HG02588 (cell line): ENCODE measurements at regions not wholly inside any gene's neighbourhood (a gene's known extent, or its start where the extent isn't known, plus 50 kb on each side); places are given as distances from the start of the nearest gene placed in this dataset.

Experiments used
- ATAC-seq: cut with Tn5 transposase; IDR thresholded peaks from one replicate; pipeline ENCODE4 v1.9.1; 2021; ENCODE audit warnings: mild to moderate bottlenecking, moderate library complexity; ENCODE audit not compliant: unreplicated experiment

- ATAC-seq = no peak
Measured at GRCh38 chr13:78239714-78240113, 321.1 kb upstream of the EDNRB start.

- ATAC-seq = no peak
Measured at GRCh38 chr13:78238911-78239310, 320.3 kb upstream of the EDNRB start.

DNA sequence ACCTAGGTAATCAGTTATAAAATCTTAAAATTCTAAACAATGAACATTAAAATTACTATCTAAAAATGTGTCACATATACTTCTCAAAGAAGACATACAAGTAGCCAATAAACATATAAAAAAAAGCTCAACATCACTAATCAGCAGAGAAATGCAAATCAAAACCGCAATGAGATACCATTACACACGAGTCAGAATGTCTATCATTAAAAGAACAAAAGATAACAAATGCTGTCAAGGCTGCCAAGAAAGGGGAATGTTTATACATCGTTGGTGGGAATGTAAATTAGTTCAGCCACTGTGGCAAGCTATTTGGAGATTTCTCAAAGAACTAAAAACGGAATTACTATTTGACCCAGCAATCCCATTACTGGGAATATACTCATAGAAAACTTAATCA, 310.3 kb upstream of the EDNRB start:
- no peak for ATAC-seq

- no peak for ATAC-seq
Measured at GRCh38 chr13:78228211-78228610, 309.6 kb upstream of the EDNRB start.

GRCh38 chr13:78227709-78228108, 309.1 kb upstream of the EDNRB start:
- no peak for ATAC-seq

GRCh38 chr13:78215458-78216108, 297.0 kb upstream of the EDNRB start:
- no peak for ATAC-seq

DNA sequence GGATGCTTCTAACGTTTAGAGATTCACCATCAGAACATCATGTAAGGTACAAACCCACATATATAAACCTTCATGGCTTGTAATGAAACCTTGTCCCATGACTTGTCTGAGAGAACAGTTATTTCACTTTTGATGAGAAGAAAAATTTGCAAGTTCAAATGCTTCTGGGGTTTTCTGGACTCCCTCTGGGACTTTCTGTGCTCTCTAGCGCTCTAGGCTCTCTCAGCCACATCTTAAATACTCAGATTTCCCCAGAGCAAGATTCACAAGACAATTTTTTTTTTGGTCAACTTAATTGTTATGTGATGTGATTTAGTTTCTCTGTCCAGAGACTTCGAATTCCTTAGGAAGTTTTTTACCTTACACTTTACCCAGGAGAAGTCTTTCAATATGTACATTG, 282.8 kb upstream of the EDNRB start:
- peak; percentile 72 for ATAC-seq

- no peak for ATAC-seq
Measured at GRCh38 chr13:78198821-78199220, 280.2 kb upstream of the EDNRB start.

DNA sequence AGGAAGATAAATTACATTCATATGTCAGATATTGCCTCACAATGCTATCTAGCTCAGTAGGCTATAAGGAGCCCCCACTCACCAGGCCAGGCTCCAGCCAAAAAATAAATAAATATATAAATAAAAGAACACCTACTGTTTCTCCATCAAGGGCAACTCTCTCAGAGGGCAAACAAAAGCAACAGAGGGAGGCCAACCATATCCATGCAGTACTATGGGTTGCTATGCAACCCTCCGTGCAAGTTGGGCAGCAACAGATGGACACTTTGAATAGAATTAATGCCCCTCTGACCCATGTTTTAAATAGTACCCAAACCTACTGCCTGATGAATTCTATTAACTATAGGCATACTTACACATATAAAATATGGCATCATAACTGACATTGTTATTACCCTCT, 279.8 kb upstream of the EDNRB start:
- ATAC-seq = no peak

DNA sequence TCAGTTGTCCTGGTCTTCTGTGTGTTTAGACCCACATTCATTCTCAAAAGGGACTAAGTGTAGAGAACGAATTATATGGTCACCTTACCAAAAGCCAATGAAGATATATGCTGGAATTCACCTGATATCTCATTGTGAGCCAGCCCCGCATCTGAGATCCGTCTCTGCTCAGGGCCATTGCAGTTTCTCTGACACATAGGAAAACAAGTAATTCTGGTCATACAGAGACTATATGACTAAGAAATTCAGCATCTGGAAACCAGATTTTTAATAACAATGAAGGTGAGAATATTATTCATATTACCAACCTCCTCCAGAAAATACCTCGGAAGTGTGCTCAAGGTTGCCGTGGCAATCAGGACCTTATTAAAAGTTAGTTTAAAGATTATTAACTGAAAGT, 278.6 kb upstream of the EDNRB start:
- no peak for ATAC-seq

GRCh38 chr13:78194904-78195639, 276.4 kb upstream of the EDNRB start:
- ATAC-seq = no peak

- ATAC-seq = peak; percentile 36
Measured at GRCh38 chr13:78193846-78194245, 275.2 kb upstream of the EDNRB start.

- ATAC-seq = no peak
Measured at GRCh38 chr13:78192716-78193115, 274.1 kb upstream of the EDNRB start.

GRCh38 chr13:78190296-78190695, 271.7 kb upstream of the EDNRB start:
- no peak for ATAC-seq

DNA sequence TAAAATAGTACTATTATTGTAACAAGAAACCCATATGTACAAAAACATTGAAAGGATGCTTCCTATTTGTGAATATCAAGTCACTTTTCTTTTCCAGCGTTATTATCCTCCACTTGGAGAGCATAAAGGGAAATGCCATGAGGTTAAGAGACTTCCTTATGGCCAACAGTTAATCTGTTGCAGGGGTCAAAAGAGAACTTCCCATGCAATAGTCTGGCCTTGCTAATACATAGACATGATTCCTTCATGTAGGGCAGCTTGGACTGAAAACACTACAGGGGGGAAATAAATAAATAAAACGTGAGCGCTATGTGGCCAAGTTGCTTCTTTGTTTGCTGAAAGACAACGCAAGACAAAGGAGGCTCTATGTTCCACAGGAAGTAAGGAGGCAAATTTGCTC, 269.1 kb upstream of the EDNRB start:
- no peak for ATAC-seq

- ATAC-seq = no peak
Measured at GRCh38 chr13:78185700-78186099, 267.1 kb upstream of the EDNRB start.

DNA sequence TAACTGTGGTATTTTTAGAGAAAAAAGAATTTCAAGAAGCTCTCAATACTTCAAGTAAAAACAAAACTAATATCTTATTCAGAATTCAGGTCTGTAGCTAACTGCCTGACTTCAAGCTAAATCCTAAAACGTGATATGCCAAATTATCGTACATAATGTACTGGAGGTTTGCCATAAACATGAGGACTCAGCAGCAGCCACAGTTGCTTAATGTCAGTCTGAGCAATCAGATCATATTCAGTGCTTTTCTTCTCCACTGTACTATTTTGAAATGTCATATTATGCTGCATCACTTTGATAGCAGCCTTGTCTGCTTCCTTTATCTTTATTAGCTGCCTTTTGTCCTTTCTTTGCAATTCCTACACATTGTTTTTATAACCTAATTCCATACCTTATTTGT, 265.1 kb upstream of the EDNRB start:
- no peak for ATAC-seq

- no peak for ATAC-seq
Measured at GRCh38 chr13:78182813-78183212, 264.2 kb upstream of the EDNRB start.

- ATAC-seq = no peak
Measured at GRCh38 chr13:78177306-78177705, 258.7 kb upstream of the EDNRB start.

DNA sequence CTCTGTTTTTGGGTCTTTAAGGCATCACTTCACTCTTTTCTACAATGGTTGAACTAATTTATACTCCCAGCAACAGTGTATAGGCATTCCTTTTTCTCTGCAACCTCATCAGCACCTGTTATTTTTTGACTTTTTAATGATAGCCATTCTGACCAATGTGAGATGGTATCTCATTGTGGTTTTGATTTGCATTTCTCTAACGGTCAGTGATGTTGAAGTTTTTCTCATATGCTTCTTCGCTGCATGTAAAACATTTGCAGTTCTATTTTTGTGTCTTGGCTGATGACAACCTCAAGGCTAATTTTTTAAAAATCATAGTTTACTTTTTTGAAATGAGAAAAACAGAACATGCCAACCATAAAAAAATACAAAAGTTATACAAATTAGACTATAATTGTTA, 258.2 kb upstream of the EDNRB start:
- no peak for ATAC-seq

DNA sequence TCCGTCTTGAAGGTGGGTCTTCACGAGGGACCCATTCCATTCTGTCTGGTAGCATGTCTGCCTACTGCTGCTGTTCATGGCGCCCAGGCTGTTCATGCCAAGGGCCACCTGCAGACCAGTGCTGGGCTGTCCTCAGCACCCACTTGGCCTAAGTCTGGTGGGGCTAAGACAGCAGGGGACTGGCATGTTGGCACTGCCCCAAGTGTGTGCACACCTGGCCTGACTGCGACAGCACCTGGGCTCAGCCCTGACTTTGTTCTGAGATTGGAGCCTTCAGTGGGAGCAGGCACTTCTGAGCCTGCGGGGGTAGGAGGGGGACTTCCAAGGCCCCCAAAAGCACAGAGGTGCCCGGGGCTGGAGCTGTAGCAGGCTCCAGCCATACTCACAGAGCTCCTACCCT, 250.8 kb upstream of the EDNRB start:
- ATAC-seq = no peak

DNA sequence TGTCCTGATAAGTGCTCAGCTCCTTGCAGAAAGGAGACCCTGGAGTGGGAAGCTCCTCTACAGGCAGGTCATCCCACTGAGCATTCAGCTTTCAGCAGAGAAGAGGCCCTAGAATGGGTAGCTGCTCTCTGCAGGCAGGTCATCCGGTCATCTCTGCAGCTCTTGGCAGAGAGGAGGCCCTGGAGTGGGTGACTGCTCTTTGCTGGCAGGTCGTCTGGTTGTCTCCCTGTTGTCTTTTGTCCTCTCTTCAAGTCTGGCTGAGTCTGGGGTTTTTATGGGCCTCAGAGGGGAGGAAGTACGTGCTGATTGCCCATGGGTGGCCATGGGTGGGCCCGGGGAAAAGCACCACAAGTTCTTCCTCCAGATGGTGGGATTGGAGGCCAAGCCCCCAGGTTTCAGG, 250.3 kb upstream of the EDNRB start:
- ATAC-seq = no peak

- ATAC-seq = no peak
Measured at GRCh38 chr13:78161266-78161665, 242.6 kb upstream of the EDNRB start.
